BE2C (cell line): ENCODE measurements at regions not wholly inside any gene's neighbourhood (a gene's known extent, or its start where the extent isn't known, plus 50 kb on each side); places are given as distances from the start of the nearest gene placed in this dataset.

ENCODE experiments used
- DNase-seq: peaks from one replicate; pipeline ENCODE4 v3.0.0-alpha.2; 2020
- H3K27me3 ChIP-seq: fragments of 250-450 bp; sonication (Bioruptor Pico); 2 replicates; pipeline ENCODE4 v1.5.1; 2020; ENCODE audit warnings: mild to moderate bottlenecking
- H3K36me3 ChIP-seq: fragments of 250-450 bp; sonication (Bioruptor Pico); 2 replicates; pipeline ENCODE4 v1.5.1; 2020; ENCODE audit warnings: mild to moderate bottlenecking
- H3K4me1 ChIP-seq: fragments of 250-450 bp; sonication (Bioruptor Pico); 2 replicates; pipeline ENCODE4 v1.5.1; 2020
- H3K4me3 ChIP-seq: 2 replicates; pipeline ENCODE4 v1.5.1; 2011; ENCODE audit warnings: low read depth, low read length
- H3K9me3 ChIP-seq: fragments of 250-450 bp; sonication (Bioruptor Pico); 2 replicates; pipeline ENCODE4 v1.5.1; 2020
- CTCF ChIP-seq: IDR thresholded peaks from 2 replicates; pipeline ENCODE4 v1.5.1; 2012; ENCODE audit warnings: mild to moderate bottlenecking, low read depth, low read length

GRCh38 chr4:41426539-41426938 is 111.4 kb upstream of the LIMCH1 start:
- no peak overlapping the region for H3K4me3 ChIP-seq
- no peaks in the 10 kb centered on the region for H3K36me3 ChIP-seq
- TF ChIP-seq CTCF = no peak
- H3K27me3 ChIP-seq = no peaks in the 10 kb centered on the region
- no peaks in the 10 kb centered on the region for H3K9me3 ChIP-seq
- peaks cover 17% of the 10 kb centered on the region for H3K4me1 ChIP-seq
- no peak for DNase-seq

DNA sequence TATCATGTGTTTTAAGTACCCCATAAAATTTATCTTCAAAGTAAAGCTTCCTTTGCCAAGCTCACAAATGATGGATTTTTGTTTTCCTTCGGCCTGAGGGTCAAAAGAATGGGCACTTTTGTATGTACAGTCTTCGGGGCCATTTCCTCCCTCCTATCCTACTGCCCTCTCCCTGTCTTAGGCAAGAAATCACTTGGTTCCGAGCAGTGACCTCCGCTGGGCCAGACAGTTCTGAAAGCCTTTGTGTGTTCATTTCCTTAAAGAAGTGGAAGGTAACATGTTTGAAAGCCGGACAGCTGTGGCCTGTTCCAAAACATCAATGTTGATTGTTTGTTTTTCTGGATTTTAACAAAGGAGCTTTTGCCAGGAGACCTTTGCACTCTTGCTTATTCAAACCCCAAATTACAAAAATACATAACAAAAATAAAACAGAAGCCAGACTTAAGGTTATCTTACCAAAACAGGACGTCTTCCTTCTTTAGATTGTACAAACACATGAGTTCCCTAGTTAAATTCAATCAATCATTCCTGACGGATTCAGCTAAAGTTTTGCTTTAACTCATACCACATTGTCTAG is 110.6 kb upstream of the LIMCH1 start:
- no peak for TF ChIP-seq CTCF
- no peaks in the 10 kb centered on the region for H3K36me3 ChIP-seq
- H3K4me3 ChIP-seq = no peak overlapping the region
- no peaks in the 10 kb centered on the region for H3K27me3 ChIP-seq
- DNase-seq = no peak
- no peaks in the 10 kb centered on the region for H3K9me3 ChIP-seq
- peaks cover 17% of the 10 kb centered on the region for H3K4me1 ChIP-seq

GRCh38 chr4:41427931-41428600 is 109.9 kb upstream of the LIMCH1 start:
- no peaks in the 10 kb centered on the region for H3K27me3 ChIP-seq
- H3K4me1 ChIP-seq = peaks cover 17% of the 10 kb centered on the region
- no peaks in the 10 kb centered on the region for H3K9me3 ChIP-seq
- no peak overlapping the region for H3K4me3 ChIP-seq
- no peak for DNase-seq
- no peaks in the 10 kb centered on the region for H3K36me3 ChIP-seq
- no peak for TF ChIP-seq CTCF

- Histone ChIP-seq H3K4me1 (peaks cover 17% of the 10 kb centered on the region), H3K4me3 (no peak overlapping the region), H3K9me3 (no peaks in the 10 kb centered on the region), H3K27me3 (no peaks in the 10 kb centered on the region), H3K36me3 (no peaks in the 10 kb centered on the region)
- DNase-seq = no peak
- no peak for TF ChIP-seq CTCF
Observed at GRCh38 chr4:41428601-41429279, 109.2 kb upstream of the LIMCH1 start.

GRCh38 chr4:41429280-41429669 is 108.7 kb upstream of the LIMCH1 start:
- H3K4me3 ChIP-seq = no peak overlapping the region
- no peak for TF ChIP-seq CTCF
- no peaks in the 10 kb centered on the region for H3K36me3 ChIP-seq
- no peaks in the 10 kb centered on the region for H3K9me3 ChIP-seq
- peaks cover 13% of the 10 kb centered on the region for H3K4me1 ChIP-seq
- H3K27me3 ChIP-seq = no peaks in the 10 kb centered on the region
- DNase-seq = no peak

GRCh38 chr4:41430792-41431191 is 107.2 kb upstream of the LIMCH1 start:
- Histone ChIP-seq H3K9me3 (no peaks in the 10 kb centered on the region), H3K4me3 (no peak overlapping the region), H3K4me1 (peaks cover 9% of the 10 kb centered on the region), H3K27me3 (no peaks in the 10 kb centered on the region), H3K36me3 (0 out of 2 replicates have a peak, but pooled peaks cover 4% of the 10 kb centered on the region)
- no peak for TF ChIP-seq CTCF
- no peak for DNase-seq
